ENCODE measurements at regions not wholly inside any gene's neighbourhood (a gene's known extent, or its start where the extent isn't known, plus 50 kb on each side); places are given as distances from the start of the nearest gene placed in this dataset.

GRCh38 chr12:75666126-75666938 lies 154.9 kb upstream of the KRR1 start:
- peak; percentile 97 for DNase-seq (ENCODE audit: low spot score)
- Histone ChIP-seq H3K4me1 (ENCODE audit: insufficient read depth, low read length) (peaks cover 44% of the 10 kb centered on the region), H2AFZ (ENCODE audit: low read length) (peak overlapping the region; percentile 76), H3K36me3 (replicated peaks in 1 of 2; ENCODE audit: control insufficient read depth in 1 of 2, insufficient read depth in 2 of 2, low read length in 2 of 2) (no peaks in the 10 kb centered on the region), H4K20me1 (ENCODE audit: insufficient read depth, low read length) (no peaks in the 10 kb centered on the region), H3K79me2 (ENCODE audit: insufficient read depth, low read length) (no peaks in the 10 kb centered on the region), H3K27me3 (ENCODE audit: control insufficient read depth in 1 of 2, insufficient read depth in 2 of 2, low read length in 2 of 2) (no peaks in the 10 kb centered on the region), H3K4me2 (ENCODE audit: low read depth, low read length) (peak overlapping the region; percentile 81), H3K4me3 (replicated peaks in 1 of 3; ENCODE audit: insufficient read depth in 1 of 3, low read depth in 2 of 3, low read length in 3 of 3) (peak overlapping the region; percentile 15 to 57 (median 50); a peak in 4 of 6 replicates), H3K9ac (ENCODE audit: insufficient read depth, low read depth, low read length) (peak overlapping the region; percentile 72), H3K9me3 (ENCODE audit: low read length) (no peaks in the 10 kb centered on the region), H3K27ac (ENCODE audit: extremely low read length, insufficient read depth, low read length) (peak overlapping the region; percentile 99)
- ATAC-seq = peak; percentile 93
- POLR2A ChIA-PET = interaction anchor here (0.7 to 3.9 kb wide), 27 partner anchors 12 to 364 kb away, joined by 3 to 70 read pairs (median 5); partner anchors contain the start of genes KRR1 and PHLDA1
- CTCF ChIA-PET (ENCODE audit: low intra/inter-chr PET ratio, low total read pairs) = no interaction called here
- FAIRE-seq = peak; percentile 91
- BruUV-seq (replicated peaks) = no TSS peak
- in situ Hi-C loops (cut with HindIII; ENCODE audit: extremely low pct_ligation_motif_present, low pct_unique_long_range_greater_than_20kb) (no loop called here), intact Hi-C loops (cut with micrococcal nuclease; ENCODE audit: unreplicated experiment) (loop anchor here (1.0 to 5.0 kb wide), 8 partner anchors 31 to 364 kb away; partner anchors contain the start of gene PHLDA1)
- 0% methylated on average over 5 of the region's 5 CpGs for WGBS (ENCODE audit: low lambda C conversion rate)
- TF ChIP-seq ZNF766 (CRISPR knock-in tag; IDR thresholded peaks at IDR 0.05; ENCODE audit: borderline replicate concordance) (no peak), SP4 (CRISPR knock-in tag; IDR thresholded peaks at IDR 0.05) (no peak), PHF8 (CRISPR knock-in tag; IDR thresholded peaks at IDR 0.05) (no peak; the same call in 1 of the 2 replicates), RFXAP (CRISPR knock-in tag; IDR thresholded peaks at IDR 0.05; ENCODE audit: borderline replicate concordance) (no peak; the same call in 1 of the 2 replicates), RFX3 (CRISPR knock-in tag; IDR thresholded peaks at IDR 0.05) (no peak), IKZF4 (CRISPR knock-in tag; IDR thresholded peaks at IDR 0.05; ENCODE audit: borderline replicate concordance, low read depth, not compliant biosample characterization) (no peak), ZSCAN22 (CRISPR knock-in tag; IDR thresholded peaks at IDR 0.05) (0 out of 2 replicates have a peak, but pooled peaks have one; percentile 73), ZZZ3 (CRISPR knock-in tag; IDR thresholded peaks at IDR 0.05; ENCODE audit: borderline replicate concordance) (no peak), NFAT5 (CRISPR knock-in tag; IDR thresholded peaks at IDR 0.05) (no peak), ZNF367 (CRISPR knock-in tag; IDR thresholded peaks at IDR 0.05; ENCODE audit: borderline replicate concordance) (no peak), SIN3A (IDR thresholded peaks at IDR 0.05; ENCODE audit: borderline replicate concordance, low read depth, low read length) (no peak), ZNF232 (CRISPR knock-in tag; IDR thresholded peaks at IDR 0.05; ENCODE audit: borderline replicate concordance) (no peak), ZNF574 (CRISPR knock-in tag; IDR thresholded peaks at IDR 0.05) (peak; percentile 35; the same call in 1 of the 2 replicates)
